ENCODE measurements at regions not wholly inside any gene's neighbourhood (a gene's known extent, or its start where the extent isn't known, plus 50 kb on each side); places are given as distances from the start of the nearest gene placed in this dataset.
"Not testable (repeated sequence)": the region's sequence is repeated elsewhere in the genome, so short reads cannot be mapped to it uniquely, and the experiment has no call there.

DNA sequence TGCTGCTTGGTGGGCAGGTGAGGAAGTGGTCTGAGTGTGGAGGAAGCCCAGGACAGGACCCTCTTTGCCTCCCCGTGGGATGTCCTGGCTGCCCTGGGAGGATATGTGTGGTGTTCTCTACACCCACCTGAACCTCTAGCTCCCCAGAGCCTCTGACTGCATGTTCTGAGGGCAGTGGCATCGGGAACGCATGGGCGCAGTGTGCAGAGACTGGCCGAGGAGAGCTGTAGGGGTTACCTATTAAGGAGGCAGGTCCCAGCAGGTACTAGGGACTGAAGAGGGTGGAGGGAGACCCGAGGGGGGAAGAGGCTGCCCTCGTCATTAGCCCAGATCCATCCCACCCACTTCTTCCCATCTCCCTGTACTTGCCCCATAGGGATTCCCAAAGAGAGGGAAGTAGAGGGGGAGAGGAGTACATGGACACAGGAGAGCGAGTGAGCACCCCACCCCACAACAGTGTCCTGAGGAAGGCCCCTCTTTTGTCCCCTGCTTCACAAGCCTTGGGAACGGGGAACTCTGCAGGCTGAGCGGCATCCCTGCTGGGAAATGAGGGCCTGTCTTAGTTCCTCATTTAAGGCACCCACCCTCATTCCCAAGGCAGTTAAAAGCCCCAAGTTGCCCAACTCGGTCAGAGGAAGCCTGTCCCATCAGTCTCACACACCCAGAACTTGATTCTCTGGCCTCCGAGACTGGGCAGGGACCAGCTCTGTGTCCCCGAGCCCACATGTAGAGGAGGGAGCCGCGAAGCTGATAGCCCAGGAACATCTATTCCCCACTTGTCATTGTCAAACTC, 208.5 kb upstream of the PLGLB2 start:
- intact Hi-C loops (cut with DNase I); H3K27ac ChIP-seq; H3K27me3 ChIP-seq; H3K4me1 ChIP-seq (replicated peaks in 1 of 2); H3K9me3 ChIP-seq (replicated peaks in 1 of 3); DNase-seq; H3K4me3 ChIP-seq; H3K36me3 ChIP-seq (replicated peaks in 1 of 2): not testable (repeated sequence)
- WGBS, 4 donors, result 86 to 100% (median 90%) methylated on average over 3 to 11 of the region's 15 CpGs

DNA sequence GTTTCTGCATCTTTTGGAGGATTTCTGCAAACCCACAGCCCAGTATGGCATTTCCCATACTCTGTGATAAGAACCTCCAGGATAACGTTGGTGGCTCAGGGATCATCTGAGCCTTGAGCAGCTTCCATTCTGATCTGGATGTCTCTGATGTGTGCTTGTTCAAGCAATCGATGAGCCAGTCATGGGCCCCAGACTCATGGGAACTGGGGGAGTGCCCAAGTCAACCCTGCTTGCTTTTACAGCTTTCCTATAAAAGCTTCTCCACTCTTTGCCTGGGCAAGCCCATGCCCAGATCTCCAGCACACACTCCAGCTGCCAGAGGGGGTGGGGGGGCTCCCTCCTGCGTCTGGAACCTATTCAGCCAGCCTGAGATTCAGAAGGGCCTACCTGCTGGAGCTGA, 207.6 kb upstream of the PLGLB2 start:
- H3K36me3 ChIP-seq (replicated peaks in 1 of 2); H3K4me3 ChIP-seq; H3K9me3 ChIP-seq (replicated peaks in 1 of 3); H3K27ac ChIP-seq; DNase-seq; H3K27me3 ChIP-seq; H3K4me1 ChIP-seq (replicated peaks in 1 of 2); intact Hi-C loops (cut with DNase I): not testable (repeated sequence)
- WGBS, 4 donors, result 100% methylated on average over 1 of the region's 3 CpGs; no CpG with 5 or more reads in 2 of the 4 donors

DNA sequence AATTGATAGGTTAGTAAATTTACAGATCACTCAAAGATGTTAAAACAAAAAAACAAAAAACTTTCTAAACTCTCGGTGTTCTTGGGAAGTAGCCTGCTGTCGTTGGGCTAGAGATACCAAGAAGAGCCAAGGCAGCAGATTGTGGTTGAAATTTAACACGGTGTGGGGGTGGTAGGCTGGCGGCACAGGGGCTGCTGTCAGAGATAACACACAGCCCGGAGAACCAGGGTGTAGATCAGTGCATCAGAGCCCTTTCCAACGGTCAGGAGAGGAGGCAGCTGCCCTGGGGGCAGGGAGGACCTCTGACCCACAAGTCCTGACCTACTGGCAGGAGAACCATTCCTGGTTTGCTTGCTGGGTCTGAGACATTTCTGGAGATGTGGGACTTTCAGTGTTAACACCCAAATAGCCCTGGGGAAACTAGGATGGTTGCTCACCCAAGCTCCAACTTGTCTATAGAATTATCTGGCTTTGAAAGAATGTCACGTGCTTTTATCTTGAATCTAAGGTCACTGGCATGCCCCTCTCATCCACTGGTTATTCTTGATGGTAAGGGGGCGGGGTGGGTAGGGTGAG, 205.2 kb upstream of the PLGLB2 start:
- H3K4me3 ChIP-seq; DNase-seq; H3K9me3 ChIP-seq (replicated peaks in 1 of 3); H3K36me3 ChIP-seq (replicated peaks in 1 of 2); intact Hi-C loops (cut with DNase I); H3K27ac ChIP-seq; H3K27me3 ChIP-seq; H3K4me1 ChIP-seq (replicated peaks in 1 of 2): not testable (repeated sequence)
- 56 to 68% (median 64%) methylated on average over 4 to 6 of the region's 8 CpGs for WGBS, 4 donors

DNA sequence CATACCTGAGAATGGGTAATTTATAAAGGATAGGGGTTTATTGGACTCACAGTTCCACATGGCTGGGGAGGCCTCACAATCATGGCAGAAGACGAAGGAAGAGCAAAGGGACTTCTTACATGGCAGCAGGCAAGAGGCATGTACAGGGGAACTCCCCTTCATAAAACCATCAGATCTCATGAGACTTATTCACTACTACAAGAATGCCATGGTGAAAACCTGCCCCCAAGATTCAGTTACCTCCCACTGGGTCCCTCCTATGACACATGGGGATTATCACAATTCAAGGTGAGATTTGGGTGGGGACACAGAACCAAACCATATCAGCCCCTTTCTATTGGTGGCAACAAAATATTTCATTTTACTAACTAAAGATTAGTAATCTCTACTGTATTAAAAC, 204.1 kb upstream of the PLGLB2 start:
- H3K27me3 ChIP-seq; H3K9me3 ChIP-seq (replicated peaks in 1 of 3); H3K4me3 ChIP-seq; H3K27ac ChIP-seq; H3K4me1 ChIP-seq (replicated peaks in 1 of 2); DNase-seq; intact Hi-C loops (cut with DNase I); H3K36me3 ChIP-seq (replicated peaks in 1 of 2): not testable (repeated sequence)
- no CpG with 5 or more reads among the region's 1 CpG for WGBS, 4 donors

DNA sequence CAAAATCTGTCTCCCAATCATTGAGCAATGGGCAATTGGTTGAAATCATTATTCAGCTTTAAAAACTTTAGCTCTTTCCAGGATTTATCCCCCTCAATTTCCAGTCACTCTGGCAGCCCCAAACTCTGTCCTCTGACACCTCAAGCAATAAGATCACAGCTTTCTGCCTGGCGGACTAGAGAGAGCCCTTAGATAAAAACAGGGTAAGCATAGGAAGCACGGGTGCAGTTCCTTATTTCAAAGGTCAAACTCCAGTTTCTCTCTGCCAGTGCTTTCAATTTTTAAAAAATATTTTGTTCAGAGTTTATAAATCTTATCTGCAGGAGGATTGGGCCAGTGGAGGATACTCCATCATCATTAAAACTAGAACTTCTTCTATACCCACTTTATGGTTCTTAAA, 200.8 kb upstream of the PLGLB2 start:
- H3K27ac ChIP-seq, H3K4me3 ChIP-seq: not testable (repeated sequence)
- whole genome bisulfite sequencing, 4 donors, result 35 to 49% (median 48%) methylated on average over 2 of the region's 2 CpGs

DNA sequence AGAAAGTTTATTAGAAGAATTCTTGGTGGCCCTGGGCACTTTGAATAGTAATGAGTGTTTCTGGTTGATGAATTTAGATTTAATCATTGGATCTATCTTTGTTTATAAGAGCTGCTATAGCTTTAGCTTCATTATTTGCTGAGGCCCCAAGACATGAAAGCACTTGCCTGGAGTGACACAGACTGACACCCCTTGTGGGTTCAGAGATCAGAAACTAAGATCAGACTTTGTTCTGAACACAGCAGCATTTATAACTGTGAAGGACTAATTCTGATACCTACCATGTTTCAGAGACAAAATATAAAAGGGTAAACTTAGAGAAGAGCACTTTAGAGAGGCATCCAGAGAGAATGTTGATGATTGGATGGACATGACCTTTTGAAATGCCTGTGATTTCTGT, 199.9 kb upstream of the PLGLB2 start:
- H3K9me3 ChIP-seq (replicated peaks in 1 of 3); DNase-seq; intact Hi-C loops (cut with DNase I); H3K27ac ChIP-seq; H3K27me3 ChIP-seq; H3K4me3 ChIP-seq; H3K4me1 ChIP-seq (replicated peaks in 1 of 2); H3K36me3 ChIP-seq (replicated peaks in 1 of 2): not testable (repeated sequence)

More for the DNA sequence above, 200.8 kb upstream of the PLGLB2 start:
- H3K27me3 ChIP-seq; H3K4me1 ChIP-seq (replicated peaks in 1 of 2); H3K36me3 ChIP-seq (replicated peaks in 1 of 2); H3K9me3 ChIP-seq (replicated peaks in 1 of 3); intact Hi-C loops (cut with DNase I); DNase-seq: not testable (repeated sequence)

DNA sequence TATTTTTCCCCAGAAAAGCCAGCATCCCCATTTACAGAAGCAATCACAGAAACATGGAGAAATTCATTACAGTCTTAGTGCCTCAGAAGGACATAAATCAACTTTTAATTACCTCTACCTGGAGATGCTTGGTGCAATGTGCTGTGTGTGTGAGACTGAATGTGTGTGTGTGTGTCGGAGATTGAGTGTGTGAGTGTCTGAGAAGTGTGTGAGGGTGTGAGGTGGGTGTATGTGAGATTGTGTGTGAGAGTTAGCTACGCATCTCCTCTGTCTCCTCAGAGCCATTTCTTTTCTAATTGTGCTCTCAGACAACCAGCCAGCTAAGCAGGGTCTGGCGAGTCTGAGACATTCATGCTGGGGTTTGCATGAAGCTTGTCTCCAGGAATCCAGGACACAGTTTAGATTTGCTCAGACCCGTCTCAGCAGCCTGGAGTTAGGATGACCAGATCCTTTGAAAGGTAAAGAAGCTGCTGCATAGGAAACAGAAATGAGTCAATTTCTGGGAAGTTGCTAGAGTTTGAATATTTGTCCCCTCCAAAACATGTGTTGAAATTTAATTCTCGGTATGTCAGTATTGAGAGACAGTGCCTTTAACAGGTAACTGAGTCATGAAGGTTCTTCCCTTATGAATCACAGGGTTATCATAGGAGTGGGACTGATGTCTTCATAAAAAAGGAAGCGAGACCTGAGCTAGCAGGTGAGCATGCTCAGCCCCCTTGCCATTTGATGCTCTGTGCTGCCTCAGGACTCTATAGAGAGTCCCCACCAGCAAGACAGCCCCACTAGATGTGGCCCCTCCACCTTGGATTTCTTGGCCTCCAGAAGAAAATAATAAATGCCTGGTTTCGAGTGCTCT, 199.0 kb upstream of the PLGLB2 start:
- H3K27me3 ChIP-seq; H3K27ac ChIP-seq; DNase-seq; intact Hi-C loops (cut with DNase I); H3K9me3 ChIP-seq (replicated peaks in 1 of 3); H3K4me1 ChIP-seq (replicated peaks in 1 of 2); H3K36me3 ChIP-seq (replicated peaks in 1 of 2); H3K4me3 ChIP-seq: not testable (repeated sequence)
- WGBS, 4 donors, result 90 to 100% (median 94%) methylated on average over 2 to 3 of the region's 7 CpGs

DNA sequence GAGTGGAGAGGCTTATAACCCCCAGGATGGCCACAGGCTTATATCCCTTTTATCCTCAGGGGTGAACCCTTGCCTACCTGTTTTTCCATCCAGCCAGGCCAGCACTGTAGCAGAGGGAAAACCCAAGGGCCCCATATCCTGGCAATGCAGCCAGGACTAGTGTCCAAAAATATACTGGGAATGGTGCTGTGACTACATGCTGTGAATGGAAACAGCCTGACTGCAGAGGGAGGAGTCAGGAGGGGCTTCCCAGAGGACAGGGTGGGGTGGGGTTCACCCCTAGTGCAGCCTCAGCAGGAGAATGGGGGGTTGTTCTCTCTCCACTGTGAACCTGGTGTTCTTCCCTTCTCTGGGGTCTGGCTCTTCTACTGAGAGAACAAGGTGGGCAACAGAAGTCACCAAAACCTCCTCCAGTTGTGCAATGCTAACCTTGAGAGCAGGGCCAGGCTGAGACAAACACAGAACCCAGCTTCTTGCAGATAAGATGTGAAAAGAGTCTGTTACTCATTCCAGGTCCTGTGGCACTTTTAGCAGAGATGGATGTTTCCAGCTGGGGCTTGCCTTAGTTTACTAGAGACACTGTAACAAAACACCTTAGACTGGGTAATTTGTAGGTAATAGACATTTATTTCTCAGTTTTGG, 198.2 kb upstream of the PLGLB2 start:
- H3K4me1 ChIP-seq (replicated peaks in 1 of 2); DNase-seq; H3K27me3 ChIP-seq; H3K4me3 ChIP-seq; H3K27ac ChIP-seq; H3K9me3 ChIP-seq (replicated peaks in 1 of 3); H3K36me3 ChIP-seq (replicated peaks in 1 of 2); intact Hi-C loops (cut with DNase I): not testable (repeated sequence)

DNA sequence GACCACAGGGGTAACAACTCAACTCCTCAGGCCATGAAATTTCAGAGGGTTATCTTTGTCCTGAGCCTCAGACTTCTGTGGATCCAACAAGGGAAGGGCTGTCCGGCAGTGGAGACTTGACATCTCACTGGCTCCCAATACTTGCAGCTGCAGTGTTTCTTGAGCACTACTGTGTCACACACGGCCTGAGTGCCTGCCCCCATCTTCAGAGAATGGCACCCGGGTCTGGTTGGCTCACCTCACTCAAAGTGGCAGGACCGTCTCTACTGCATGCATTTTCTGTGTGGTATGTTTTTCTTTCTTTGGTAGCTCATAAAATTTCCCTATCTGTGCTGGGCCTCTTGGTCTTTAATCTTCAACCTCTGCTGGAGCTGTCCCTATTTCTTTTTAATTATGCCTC, 193.2 kb upstream of the PLGLB2 start:
- DNase-seq; H3K4me1 ChIP-seq (replicated peaks in 1 of 2); H3K36me3 ChIP-seq (replicated peaks in 1 of 2); H3K27ac ChIP-seq; H3K9me3 ChIP-seq (replicated peaks in 1 of 3); intact Hi-C loops (cut with DNase I); H3K4me3 ChIP-seq; H3K27me3 ChIP-seq: not testable (repeated sequence)
- WGBS, 4 donors, result 100% methylated on average over 1 of the region's 4 CpGs; no CpG with 5 or more reads in 3 of the 4 donors

DNA sequence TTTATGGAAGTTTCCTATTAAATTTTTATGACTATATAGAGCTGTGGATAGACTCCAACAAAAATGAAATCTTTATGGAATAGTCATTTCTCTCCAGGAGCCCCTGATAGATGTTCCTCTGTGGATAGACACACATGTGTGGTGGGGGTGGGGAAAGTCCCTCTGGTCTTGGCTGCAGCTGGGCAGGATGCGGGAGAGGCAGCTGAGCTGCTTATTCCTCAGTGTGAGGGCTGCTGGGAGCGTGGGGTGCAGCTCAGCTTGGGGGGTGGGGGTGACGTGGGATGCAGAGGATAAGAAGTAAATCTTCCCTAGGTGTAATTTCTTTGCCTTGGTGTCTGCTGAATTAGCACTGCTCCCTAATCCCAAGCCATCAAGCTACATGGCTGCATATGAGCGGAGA, 192.8 kb upstream of the PLGLB2 start:
- H3K27me3 ChIP-seq; H3K27ac ChIP-seq; H3K4me1 ChIP-seq (replicated peaks in 1 of 2); H3K9me3 ChIP-seq (replicated peaks in 1 of 3); DNase-seq; H3K36me3 ChIP-seq (replicated peaks in 1 of 2); H3K4me3 ChIP-seq; intact Hi-C loops (cut with DNase I): not testable (repeated sequence)
- WGBS, 4 donors, result 84 to 85% methylated on average over 3 of the region's 4 CpGs; no CpG with 5 or more reads in 2 of the 4 donors
